ENCODE measurements at regions not wholly inside any gene's neighbourhood (a gene's known extent, or its start where the extent isn't known, plus 50 kb on each side); places are given as distances from the start of the nearest gene placed in this dataset.
A peak's percentile ranks its signal among the peaks of the same experiment; 100 is the strongest.

- Histone ChIP-seq H3K4me1 (ENCODE audit: insufficient read depth) (peaks cover 83% of the 10 kb centered on the region), H2AFZ (no peak overlapping the region), H3K9ac (peak overlapping the region; percentile 81), H3K9me3 (ENCODE audit: low read depth) (no peaks in the 10 kb centered on the region), H3K27me3 (replicated peaks; ENCODE audit: insufficient read depth) (no peaks in the 10 kb centered on the region), H3K4me2 (ENCODE audit: unreplicated experiment) (peak overlapping the region; percentile 8), H4K20me1 (ENCODE audit: insufficient read depth) (no peaks in the 10 kb centered on the region), H3K4me3 (no peak overlapping the region), H3K36me3 (ENCODE audit: low read depth) (peaks cover 8% of the 10 kb centered on the region; the same call in 1 of the 2 replicates), H3F3A (ENCODE audit: insufficient read depth) (peaks cover 79% of the 10 kb centered on the region), H3K27ac (peak overlapping the region; percentile 99), H3K9me2 (ENCODE audit: insufficient read depth) (no peaks in the 10 kb centered on the region), H3K79me2 (ENCODE audit: insufficient read depth) (peaks cover 75% of the 10 kb centered on the region)
- WGBS, 2 experiments (ENCODE audit: low coverage in 1 of 2, low lambda C conversion rate in 2 of 2, missing lambda C conversion rate in 2 of 2), result 11 to 15% methylated on average over 2 of the region's 2 CpGs
- in situ Hi-C loops (cut with MboI), result loop anchor here (5.0 kb wide), 1 partner anchor 80 kb away; no protein-coding TSS in a partner anchor
- DNase-seq, result peak; percentile 80
- TF ChIP-seq EZH2 (IDR thresholded peaks at IDR 0.05; ENCODE audit: insufficient read depth, poor library complexity, severe bottlenecking), result no peak
- TF ChIP-seq EZH2phosphoT487 (IDR thresholded peaks at IDR 0.05; ENCODE audit: insufficient read depth, low read depth), result no peak
Measured at GRCh38 chr1:201711811-201712210, 117.1 kb upstream of the IPO9 start.

- Histone ChIP-seq H3K36me3 (ENCODE audit: low read depth) (peaks cover 8% of the 10 kb centered on the region; the same call in 1 of the 2 replicates), H3K4me2 (ENCODE audit: unreplicated experiment) (peak overlapping the region; percentile 15), H3K9me2 (ENCODE audit: insufficient read depth) (no peaks in the 10 kb centered on the region), H2AFZ (no peak overlapping the region), H3K79me2 (ENCODE audit: insufficient read depth) (peaks cover 75% of the 10 kb centered on the region), H3K27me3 (replicated peaks; ENCODE audit: insufficient read depth) (no peaks in the 10 kb centered on the region), H3F3A (ENCODE audit: insufficient read depth) (peaks cover 86% of the 10 kb centered on the region), H3K4me1 (ENCODE audit: insufficient read depth) (peaks cover 82% of the 10 kb centered on the region), H3K4me3 (no peak overlapping the region), H3K9ac (peak overlapping the region; percentile 81), H4K20me1 (ENCODE audit: insufficient read depth) (no peaks in the 10 kb centered on the region), H3K9me3 (ENCODE audit: low read depth) (no peaks in the 10 kb centered on the region), H3K27ac (peak overlapping the region; percentile 99)
- TF ChIP-seq EZH2phosphoT487 (IDR thresholded peaks at IDR 0.05; ENCODE audit: insufficient read depth, low read depth) (no peak), EZH2 (IDR thresholded peaks at IDR 0.05; ENCODE audit: insufficient read depth, poor library complexity, severe bottlenecking) (no peak)
- WGBS, 2 experiments (ENCODE audit: low coverage in 1 of 2, low lambda C conversion rate in 2 of 2, missing lambda C conversion rate in 2 of 2), result 72 to 76% methylated on average over 7 of the region's 7 CpGs
- DNase-seq, result no peak
- in situ Hi-C loops (cut with MboI), result loop anchor here (5.0 kb wide), 1 partner anchor 80 kb away; no protein-coding TSS in a partner anchor
Measured at GRCh38 chr1:201712387-201713085, 116.4 kb upstream of the IPO9 start.

DNA sequence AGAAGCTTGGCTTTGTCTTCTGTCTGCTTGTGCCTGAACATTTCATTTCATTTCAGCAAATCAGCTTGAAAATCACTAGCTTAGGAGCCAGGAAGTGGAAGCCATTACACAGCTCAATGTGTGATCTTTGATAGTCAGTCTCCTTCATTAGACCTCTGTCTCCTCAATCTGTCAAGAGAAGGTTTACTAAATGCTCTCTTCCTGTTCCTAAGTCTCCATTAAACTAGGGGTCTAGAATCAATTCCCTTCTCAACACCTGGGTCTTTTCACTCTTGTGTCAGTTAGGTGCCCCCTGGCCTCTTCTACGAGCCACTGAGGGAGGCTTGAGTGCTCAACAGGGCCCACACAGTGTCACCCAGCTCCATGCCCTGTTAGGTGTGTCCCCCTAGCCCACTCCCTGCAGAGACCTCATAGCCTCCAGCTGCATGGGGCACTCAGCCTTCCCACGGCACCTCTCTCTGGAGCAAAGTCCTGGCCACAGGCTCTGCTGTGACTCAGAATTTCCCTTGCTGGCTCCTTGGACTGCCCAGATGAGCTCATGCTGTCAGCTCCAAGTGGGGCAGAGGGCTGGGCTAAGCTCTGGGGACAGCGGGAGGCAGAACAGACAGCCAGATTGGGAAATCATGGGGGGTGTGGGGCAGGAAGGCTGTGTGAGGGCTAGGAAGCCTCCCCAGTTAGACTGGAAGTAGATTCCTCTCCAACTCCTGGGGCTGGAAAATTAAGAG lies 115.7 kb upstream of the IPO9 start:
- DNase-seq, result peak; percentile 100
- Histone ChIP-seq H3F3A (ENCODE audit: insufficient read depth) (peaks cover 79% of the 10 kb centered on the region), H4K20me1 (ENCODE audit: insufficient read depth) (no peaks in the 10 kb centered on the region), H3K9me3 (ENCODE audit: low read depth) (no peaks in the 10 kb centered on the region), H3K9me2 (ENCODE audit: insufficient read depth) (no peaks in the 10 kb centered on the region), H3K27ac (peak overlapping the region; percentile 99), H3K4me3 (no peak overlapping the region), H3K4me2 (ENCODE audit: unreplicated experiment) (peak overlapping the region; percentile 53), H3K27me3 (replicated peaks; ENCODE audit: insufficient read depth) (no peaks in the 10 kb centered on the region), H3K79me2 (ENCODE audit: insufficient read depth) (peaks cover 75% of the 10 kb centered on the region), H3K4me1 (ENCODE audit: insufficient read depth) (peaks cover 75% of the 10 kb centered on the region), H2AFZ (no peak overlapping the region), H3K9ac (peak overlapping the region; percentile 81), H3K36me3 (ENCODE audit: low read depth) (peaks cover 8% of the 10 kb centered on the region; the same call in 1 of the 2 replicates)
- TF ChIP-seq EZH2 (IDR thresholded peaks at IDR 0.05; ENCODE audit: insufficient read depth, poor library complexity, severe bottlenecking) (no peak), EZH2phosphoT487 (IDR thresholded peaks at IDR 0.05; ENCODE audit: insufficient read depth, low read depth) (no peak)
- WGBS, 2 experiments (ENCODE audit: low coverage in 1 of 2, low lambda C conversion rate in 2 of 2, missing lambda C conversion rate in 2 of 2), result 0 to 1% methylated on average over 3 of the region's 3 CpGs
- in situ Hi-C loops (cut with MboI), result loop anchor here (5.0 kb wide), 1 partner anchor 79 kb away; no protein-coding TSS in a partner anchor

- Histone ChIP-seq H3K79me2 (ENCODE audit: insufficient read depth) (peaks cover 75% of the 10 kb centered on the region), H3K9me3 (ENCODE audit: low read depth) (no peaks in the 10 kb centered on the region), H3K36me3 (ENCODE audit: low read depth) (peaks cover 18% of the 10 kb centered on the region; the same call in 1 of the 2 replicates), H3K9ac (peak overlapping the region; percentile 81), H2AFZ (no peak overlapping the region), H3K9me2 (ENCODE audit: insufficient read depth) (no peaks in the 10 kb centered on the region), H3K4me2 (ENCODE audit: unreplicated experiment) (peak overlapping the region; percentile 53), H4K20me1 (ENCODE audit: insufficient read depth) (no peaks in the 10 kb centered on the region), H3K4me3 (peak overlapping the region; percentile 26; the same call in 1 of the 2 replicates), H3K27me3 (replicated peaks; ENCODE audit: insufficient read depth) (no peaks in the 10 kb centered on the region), H3K27ac (peak overlapping the region; percentile 99), H3K4me1 (ENCODE audit: insufficient read depth) (peaks cover 71% of the 10 kb centered on the region), H3F3A (ENCODE audit: insufficient read depth) (peaks cover 78% of the 10 kb centered on the region)
- DNase-seq, result peak; percentile 100
- 9 to 11% methylated on average over 9 of the region's 9 CpGs for WGBS, 2 experiments (ENCODE audit: low coverage in 1 of 2, low lambda C conversion rate in 2 of 2, missing lambda C conversion rate in 2 of 2)
- TF ChIP-seq EZH2 (IDR thresholded peaks at IDR 0.05; ENCODE audit: insufficient read depth, poor library complexity, severe bottlenecking), result no peak
- no peak for TF ChIP-seq EZH2phosphoT487 (IDR thresholded peaks at IDR 0.05; ENCODE audit: insufficient read depth, low read depth)
- in situ Hi-C loops (cut with MboI), result loop anchor here (5.0 kb wide), 1 partner anchor 78 kb away; no protein-coding TSS in a partner anchor
Measured at GRCh38 chr1:201714542-201715329, 114.2 kb upstream of the IPO9 start.

Data from GM23248 (cell line).